ENCODE measurements at regions not wholly inside any gene's neighbourhood (a gene's known extent, or its start where the extent isn't known, plus 50 kb on each side); places are given as distances from the start of the nearest gene placed in this dataset.

GRCh38 chr15:70354346-70354905, 256.7 kb upstream of the TLE3 start:
- no peak overlapping the region for H3K4me3 ChIP-seq
- TF ChIP-seq, protein P1, sequence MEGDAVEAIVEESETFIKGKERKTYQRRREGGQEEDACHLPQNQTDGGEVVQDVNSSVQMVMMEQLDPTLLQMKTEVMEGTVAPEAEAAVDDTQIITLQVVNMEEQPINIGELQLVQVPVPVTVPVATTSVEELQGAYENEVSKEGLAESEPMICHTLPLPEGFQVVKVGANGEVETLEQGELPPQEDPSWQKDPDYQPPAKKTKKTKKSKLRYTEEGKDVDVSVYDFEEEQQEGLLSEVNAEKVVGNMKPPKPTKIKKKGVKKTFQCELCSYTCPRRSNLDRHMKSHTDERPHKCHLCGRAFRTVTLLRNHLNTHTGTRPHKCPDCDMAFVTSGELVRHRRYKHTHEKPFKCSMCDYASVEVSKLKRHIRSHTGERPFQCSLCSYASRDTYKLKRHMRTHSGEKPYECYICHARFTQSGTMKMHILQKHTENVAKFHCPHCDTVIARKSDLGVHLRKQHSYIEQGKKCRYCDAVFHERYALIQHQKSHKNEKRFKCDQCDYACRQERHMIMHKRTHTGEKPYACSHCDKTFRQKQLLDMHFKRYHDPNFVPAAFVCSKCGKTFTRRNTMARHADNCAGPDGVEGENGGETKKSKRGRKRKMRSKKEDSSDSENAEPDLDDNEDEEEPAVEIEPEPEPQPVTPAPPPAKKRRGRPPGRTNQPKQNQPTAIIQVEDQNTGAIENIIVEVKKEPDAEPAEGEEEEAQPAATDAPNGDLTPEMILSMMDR (IDR thresholded peaks at IDR 0.05): no peak
- TF ChIP-seq POLR2A (IDR thresholded peaks at IDR 0.05): no peak
- no peaks in the 10 kb centered on the region for H3K4me1 ChIP-seq
- no peaks in the 10 kb centered on the region for H3K9me3 ChIP-seq
- no peaks in the 10 kb centered on the region for H3K36me3 ChIP-seq
- no peaks in the 10 kb centered on the region for H3K27me3 ChIP-seq
- no peak for DNase-seq
- no peak overlapping the region for H3K27ac ChIP-seq

DNA sequence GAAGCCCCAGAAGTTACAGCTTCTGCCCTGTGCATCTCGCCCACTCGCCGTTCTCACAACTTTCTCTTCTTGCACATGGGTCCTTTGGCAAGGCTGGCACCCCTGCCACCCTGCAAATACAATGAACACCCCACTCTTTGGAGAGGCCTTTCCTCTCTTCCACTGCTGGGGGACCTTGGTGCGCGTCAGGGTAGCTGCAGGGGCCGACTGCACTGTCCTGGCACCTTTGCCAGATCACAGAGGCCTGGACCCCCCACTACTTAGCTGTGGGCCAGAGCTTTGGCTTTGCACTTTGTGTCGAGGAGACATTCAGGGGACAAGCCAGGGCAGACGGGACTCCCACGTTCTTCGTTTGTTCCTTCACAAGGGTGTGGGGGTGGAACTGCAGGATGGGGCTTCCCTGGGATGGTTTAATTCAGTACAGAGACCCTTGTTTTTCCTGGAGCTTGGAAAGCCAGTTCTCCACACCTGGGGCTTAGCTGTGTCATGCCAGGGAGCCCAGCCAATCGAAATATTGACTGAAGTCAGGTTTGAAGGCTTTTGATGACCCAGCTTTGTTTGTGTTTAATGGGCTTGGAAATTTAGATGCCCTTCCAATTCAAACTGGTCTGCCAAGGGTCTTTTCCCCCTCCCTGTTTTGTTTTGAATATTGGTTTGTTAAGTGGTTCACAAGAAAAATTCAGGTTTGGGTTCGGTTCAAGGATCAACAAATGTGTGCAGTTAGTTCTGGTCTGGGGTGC, 256.1 kb upstream of the TLE3 start:
- TF ChIP-seq, protein P1 (IDR thresholded peaks at IDR 0.05): no peak
- TF ChIP-seq POLR2A (IDR thresholded peaks at IDR 0.05): no peak
- no peak overlapping the region for H3K27ac ChIP-seq
- H3K4me1 ChIP-seq: no peaks in the 10 kb centered on the region
- DNase-seq: no peak
- no peaks in the 10 kb centered on the region for H3K36me3 ChIP-seq
- no peak overlapping the region for H3K4me3 ChIP-seq
- H3K9me3 ChIP-seq: no peaks in the 10 kb centered on the region
- no peaks in the 10 kb centered on the region for H3K27me3 ChIP-seq

GRCh38 chr15:70351941-70352774, 254.4 kb upstream of the TLE3 start:
- no peaks in the 10 kb centered on the region for H3K4me1 ChIP-seq
- H3K27me3 ChIP-seq: no peaks in the 10 kb centered on the region
- no peak for TF ChIP-seq POLR2A (IDR thresholded peaks at IDR 0.05)
- TF ChIP-seq, protein P1 (IDR thresholded peaks at IDR 0.05): no peak
- H3K27ac ChIP-seq: no peak overlapping the region
- no peak for DNase-seq
- H3K9me3 ChIP-seq: no peaks in the 10 kb centered on the region
- H3K4me3 ChIP-seq: no peak overlapping the region
- H3K36me3 ChIP-seq: no peaks in the 10 kb centered on the region

DNA sequence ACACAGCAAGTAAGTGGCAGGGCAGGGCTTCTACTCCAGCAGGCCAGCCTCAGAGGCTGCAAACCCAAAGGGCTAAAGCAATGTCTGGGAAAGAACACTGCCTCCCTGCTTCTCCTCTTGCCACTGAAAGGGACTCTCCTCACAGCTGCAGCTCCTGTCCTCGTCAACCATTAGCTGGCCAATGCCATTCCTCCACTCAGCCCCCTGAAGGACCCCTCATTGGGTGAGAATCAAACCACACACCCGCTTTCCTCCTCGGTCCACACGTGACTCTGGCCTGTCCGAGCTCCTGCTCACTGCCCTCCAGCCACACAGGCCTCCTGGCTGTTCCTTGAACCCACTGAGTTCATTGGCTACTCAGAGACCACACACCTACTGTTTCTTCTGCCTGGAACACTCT, 253.7 kb upstream of the TLE3 start:
- no peaks in the 10 kb centered on the region for H3K36me3 ChIP-seq

DNA sequence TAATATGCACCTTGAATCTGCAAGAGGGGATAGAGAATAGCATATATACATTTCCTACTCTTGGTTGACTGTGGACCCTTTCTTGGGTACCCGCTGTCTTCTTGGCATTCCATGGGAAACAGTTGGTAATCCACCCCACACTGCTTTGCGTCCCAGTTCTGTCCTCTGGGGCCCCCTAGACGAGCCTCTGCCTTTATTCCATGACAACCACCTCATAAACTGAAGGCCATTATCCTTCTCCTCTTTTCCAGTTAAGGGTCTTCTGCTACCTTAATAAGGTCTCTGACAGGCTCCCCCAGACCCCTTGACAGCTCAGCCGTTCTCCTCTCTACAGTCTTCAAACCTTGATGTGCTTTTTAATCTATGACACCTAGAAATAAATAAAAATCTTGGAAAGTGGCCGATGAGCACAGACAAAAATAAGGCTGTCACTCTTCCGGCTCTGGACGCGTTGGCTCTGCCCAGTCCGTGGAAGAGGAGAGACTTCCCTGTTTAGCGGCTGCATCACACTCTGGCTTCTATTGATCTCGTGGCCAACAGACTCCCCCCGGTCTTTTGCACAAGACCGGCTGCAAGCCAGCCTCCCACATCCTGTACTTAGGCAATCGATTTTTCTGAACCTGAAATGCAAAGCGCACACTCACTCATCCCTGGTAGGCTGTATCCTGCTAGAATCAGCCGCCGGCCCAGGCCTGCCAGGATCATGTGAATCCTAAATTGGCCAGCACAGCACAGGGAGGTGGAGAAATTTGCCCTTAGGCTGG, 251.0 kb upstream of the TLE3 start:
- H3K9me3 ChIP-seq: no peaks in the 10 kb centered on the region
- H3K4me3 ChIP-seq: no peak overlapping the region
- peak in 2 of 3 donors; percentile 38 to 53 for DNase-seq
- H3K27me3 ChIP-seq: no peaks in the 10 kb centered on the region
- H3K36me3 ChIP-seq: no peaks in the 10 kb centered on the region
- peak overlapping the region in 1 of 4 donors; percentile 27 for H3K27ac ChIP-seq
- H3K4me1 ChIP-seq: no peaks in the 10 kb centered on the region
- no peak for TF ChIP-seq POLR2A (IDR thresholded peaks at IDR 0.05)
- TF ChIP-seq, protein P1 (IDR thresholded peaks at IDR 0.05): no peak

More for the DNA sequence above, 253.7 kb upstream of the TLE3 start:
- no peak for DNase-seq
- Histone ChIP-seq H3K27ac (no peak overlapping the region), H3K4me3 (no peak overlapping the region), H3K27me3 (no peaks in the 10 kb centered on the region), H3K9me3 (no peaks in the 10 kb centered on the region), H3K4me1 (no peaks in the 10 kb centered on the region)
- TF ChIP-seq POLR2A (IDR thresholded peaks at IDR 0.05): no peak
- TF ChIP-seq, protein P1 (IDR thresholded peaks at IDR 0.05): no peak
